CD4-positive, alpha-beta T cell treated with Interleukin-6 for 4 hours (primary cell): ENCODE measurements at regions not wholly inside any gene's neighbourhood (a gene's known extent, or its start where the extent isn't known, plus 50 kb on each side); places are given as distances from the start of the nearest gene placed in this dataset.

Experiments used
- DNase-seq: peaks from one replicate; pipeline ENCODE4 v3.0.0-alpha.2; 2020; ENCODE audit warnings: mixed read lengths

GRCh38 chr5:133732536-133732935 lies 120.2 kb upstream of the FSTL4 start:
- DNase-seq: no peak

GRCh38 chr5:133731951-133732350 lies 119.6 kb upstream of the FSTL4 start:
- DNase-seq: no peak

- no peak for DNase-seq
These were observed 118.5 kb upstream of the FSTL4 start for GRCh38 chr5:133730866-133731265.

GRCh38 chr5:133730346-133730745 lies 118.0 kb upstream of the FSTL4 start:
- DNase-seq: no peak

GRCh38 chr5:133729800-133730199 lies 117.5 kb upstream of the FSTL4 start:
- DNase-seq: no peak

GRCh38 chr5:133728475-133728874 lies 116.1 kb upstream of the FSTL4 start:
- no peak for DNase-seq

GRCh38 chr5:133727636-133728035 lies 115.3 kb upstream of the FSTL4 start:
- DNase-seq: no peak

GRCh38 chr5:133723651-133724366 lies 111.5 kb upstream of the FSTL4 start:
- DNase-seq: no peak

GRCh38 chr5:133723126-133723525 lies 110.8 kb upstream of the FSTL4 start:
- no peak for DNase-seq

GRCh38 chr5:133721365-133721764 lies 109.0 kb upstream of the FSTL4 start:
- no peak for DNase-seq

- DNase-seq: no peak
These were observed 106.1 kb upstream of the FSTL4 start for GRCh38 chr5:133718457-133718856.

- DNase-seq: no peak
These were observed 104.3 kb upstream of the FSTL4 start for GRCh38 chr5:133716532-133717183.

GRCh38 chr5:133715616-133716015 lies 103.3 kb upstream of the FSTL4 start:
- no peak for DNase-seq

GRCh38 chr5:133715216-133715615 lies 102.9 kb upstream of the FSTL4 start:
- no peak for DNase-seq

- no peak for DNase-seq
These were observed 102.0 kb upstream of the FSTL4 start for GRCh38 chr5:133714161-133714915.

- DNase-seq: no peak
These were observed 101.4 kb upstream of the FSTL4 start for GRCh38 chr5:133713751-133714150.

- DNase-seq: no peak
These were observed 100.9 kb upstream of the FSTL4 start for GRCh38 chr5:133713209-133713608.

- DNase-seq: no peak
These were observed 100.2 kb upstream of the FSTL4 start for GRCh38 chr5:133712562-133712961.

GRCh38 chr5:133709209-133709725 lies 96.9 kb upstream of the FSTL4 start:
- DNase-seq: no peak

GRCh38 chr5:133708331-133708850 lies 96.0 kb upstream of the FSTL4 start:
- no peak for DNase-seq

- no peak for DNase-seq
These were observed 95.3 kb upstream of the FSTL4 start for GRCh38 chr5:133707629-133708028.

- DNase-seq: no peak
These were observed 94.4 kb upstream of the FSTL4 start for GRCh38 chr5:133706506-133707430.
